ENCODE measurements at regions not wholly inside any gene's neighbourhood (a gene's known extent, or its start where the extent isn't known, plus 50 kb on each side); places are given as distances from the start of the nearest gene placed in this dataset.
"Not testable (repeated sequence)": the region's sequence is repeated elsewhere in the genome, so short reads cannot be mapped to it uniquely, and the experiment has no call there.

DNA sequence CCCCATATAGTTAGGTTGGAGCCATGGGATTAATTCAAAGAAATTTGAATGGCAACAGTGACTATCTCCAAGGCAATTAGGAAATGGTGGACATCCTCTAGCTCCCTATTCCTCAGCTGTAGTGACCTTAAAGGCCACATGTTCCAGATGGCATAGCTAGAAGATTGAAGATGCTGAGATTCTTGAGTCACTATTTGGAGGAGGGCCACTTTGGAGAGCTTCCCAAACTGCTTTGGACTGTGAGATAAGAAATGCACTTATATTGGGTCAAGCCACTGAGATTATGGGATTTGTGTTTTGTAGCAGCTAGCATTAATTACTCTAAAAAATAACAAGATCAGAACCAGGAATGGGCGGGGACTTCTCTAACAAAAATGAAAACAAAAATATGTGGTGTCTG, 636.2 kb upstream of the CCNG1 start:
- H3K4me3 ChIP-seq = no peak overlapping the region
- no peaks in the 10 kb centered on the region for H3K4me1 ChIP-seq
- TF ChIP-seq, protein P1, sequence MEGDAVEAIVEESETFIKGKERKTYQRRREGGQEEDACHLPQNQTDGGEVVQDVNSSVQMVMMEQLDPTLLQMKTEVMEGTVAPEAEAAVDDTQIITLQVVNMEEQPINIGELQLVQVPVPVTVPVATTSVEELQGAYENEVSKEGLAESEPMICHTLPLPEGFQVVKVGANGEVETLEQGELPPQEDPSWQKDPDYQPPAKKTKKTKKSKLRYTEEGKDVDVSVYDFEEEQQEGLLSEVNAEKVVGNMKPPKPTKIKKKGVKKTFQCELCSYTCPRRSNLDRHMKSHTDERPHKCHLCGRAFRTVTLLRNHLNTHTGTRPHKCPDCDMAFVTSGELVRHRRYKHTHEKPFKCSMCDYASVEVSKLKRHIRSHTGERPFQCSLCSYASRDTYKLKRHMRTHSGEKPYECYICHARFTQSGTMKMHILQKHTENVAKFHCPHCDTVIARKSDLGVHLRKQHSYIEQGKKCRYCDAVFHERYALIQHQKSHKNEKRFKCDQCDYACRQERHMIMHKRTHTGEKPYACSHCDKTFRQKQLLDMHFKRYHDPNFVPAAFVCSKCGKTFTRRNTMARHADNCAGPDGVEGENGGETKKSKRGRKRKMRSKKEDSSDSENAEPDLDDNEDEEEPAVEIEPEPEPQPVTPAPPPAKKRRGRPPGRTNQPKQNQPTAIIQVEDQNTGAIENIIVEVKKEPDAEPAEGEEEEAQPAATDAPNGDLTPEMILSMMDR (IDR thresholded peaks at IDR 0.05) = no peak
- no peak for TF ChIP-seq POLR2A (IDR thresholded peaks at IDR 0.05)
- no peak overlapping the region for H3K27ac ChIP-seq
- no peak for DNase-seq
- no peaks in the 10 kb centered on the region for H3K27me3 ChIP-seq
- H3K9me3 ChIP-seq = no peaks in the 10 kb centered on the region
- no peaks in the 10 kb centered on the region for H3K36me3 ChIP-seq

DNA sequence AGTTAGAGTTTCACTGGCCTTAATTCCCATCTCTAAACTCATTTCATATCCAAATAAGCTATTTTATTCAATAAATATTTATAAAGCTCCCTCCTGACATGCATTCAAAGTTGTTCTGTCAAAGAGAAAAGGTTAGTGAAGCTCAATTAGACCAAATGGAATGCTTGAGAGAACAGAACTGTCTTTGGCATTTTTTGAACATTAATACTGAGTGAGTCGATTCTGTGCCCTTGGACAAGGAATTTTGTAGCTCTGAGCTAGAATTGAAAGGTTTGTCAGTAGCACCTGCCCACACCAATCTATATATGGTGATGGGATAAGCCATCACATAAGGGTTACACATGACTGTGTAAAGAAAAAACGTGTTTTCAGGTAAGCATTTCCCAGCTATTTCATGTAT, 631.2 kb upstream of the CCNG1 start:
- no peaks in the 10 kb centered on the region for H3K27me3 ChIP-seq
- no peaks in the 10 kb centered on the region for H3K4me1 ChIP-seq
- no peak for DNase-seq
- H3K4me3 ChIP-seq = no peak overlapping the region
- TF ChIP-seq, protein P1 (IDR thresholded peaks at IDR 0.05) = no peak
- TF ChIP-seq POLR2A (IDR thresholded peaks at IDR 0.05) = no peak
- no peak overlapping the region for H3K27ac ChIP-seq
- H3K36me3 ChIP-seq = no peaks in the 10 kb centered on the region
- H3K9me3 ChIP-seq = no peaks in the 10 kb centered on the region

DNA sequence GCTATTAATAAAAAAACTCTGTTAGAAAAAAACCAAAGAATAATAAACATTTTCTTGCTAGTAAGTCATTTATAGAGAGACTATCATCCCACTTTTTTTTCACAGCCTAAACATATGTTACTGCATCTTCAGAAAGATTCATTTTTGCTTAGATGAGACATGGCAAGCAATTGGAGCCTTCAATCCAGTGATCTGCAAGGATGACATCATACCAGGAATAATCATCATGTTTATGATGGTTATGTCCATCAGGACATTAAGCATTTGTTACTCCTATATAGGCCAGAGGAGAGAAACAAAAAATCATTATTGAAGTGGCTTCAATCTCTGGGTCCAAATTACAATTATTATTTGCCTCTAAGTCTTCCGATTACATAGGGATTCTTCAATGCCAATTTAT, 626.3 kb upstream of the CCNG1 start:
- no peak for DNase-seq
- H3K4me3 ChIP-seq = no peak overlapping the region
- H3K36me3 ChIP-seq = no peaks in the 10 kb centered on the region
- no peak for TF ChIP-seq POLR2A (IDR thresholded peaks at IDR 0.05)
- TF ChIP-seq, protein P1 (IDR thresholded peaks at IDR 0.05) = no peak
- no peaks in the 10 kb centered on the region for H3K9me3 ChIP-seq
- no peaks in the 10 kb centered on the region for H3K4me1 ChIP-seq
- no peaks in the 10 kb centered on the region for H3K27me3 ChIP-seq
- H3K27ac ChIP-seq = no peak overlapping the region

DNA sequence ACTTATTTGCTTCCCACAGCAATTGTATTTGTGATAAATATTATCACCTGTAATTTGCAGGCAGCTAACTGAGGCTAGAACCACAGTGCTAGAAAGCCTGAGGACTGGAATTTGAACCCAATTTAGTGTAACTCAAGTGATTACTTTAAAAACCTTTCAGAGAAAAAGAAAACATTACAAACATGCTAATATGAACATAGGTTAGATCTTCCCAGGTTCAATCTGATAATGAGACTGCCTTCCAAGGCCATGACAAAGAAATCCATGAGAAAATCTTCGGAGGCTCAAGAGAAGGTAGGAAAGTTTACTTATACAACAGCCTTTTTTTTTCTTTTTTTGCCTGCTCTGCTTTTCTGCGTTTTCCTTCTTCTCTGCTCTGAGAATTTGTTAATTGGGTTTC, 620.6 kb upstream of the CCNG1 start:
- Histone ChIP-seq H3K36me3 (no peaks in the 10 kb centered on the region), H3K27ac (peak overlapping the region in 1 of 4 donors; percentile 31), H3K4me3 (peak overlapping the region in 1 of 4 donors; percentile 26), H3K27me3 (no peaks in the 10 kb centered on the region), H3K4me1 (no peaks in the 10 kb centered on the region), H3K9me3 (no peaks in the 10 kb centered on the region)
- TF ChIP-seq POLR2A (IDR thresholded peaks at IDR 0.05) = no peak
- TF ChIP-seq, protein P1 (IDR thresholded peaks at IDR 0.05) = no peak
- DNase-seq = no peak

DNA sequence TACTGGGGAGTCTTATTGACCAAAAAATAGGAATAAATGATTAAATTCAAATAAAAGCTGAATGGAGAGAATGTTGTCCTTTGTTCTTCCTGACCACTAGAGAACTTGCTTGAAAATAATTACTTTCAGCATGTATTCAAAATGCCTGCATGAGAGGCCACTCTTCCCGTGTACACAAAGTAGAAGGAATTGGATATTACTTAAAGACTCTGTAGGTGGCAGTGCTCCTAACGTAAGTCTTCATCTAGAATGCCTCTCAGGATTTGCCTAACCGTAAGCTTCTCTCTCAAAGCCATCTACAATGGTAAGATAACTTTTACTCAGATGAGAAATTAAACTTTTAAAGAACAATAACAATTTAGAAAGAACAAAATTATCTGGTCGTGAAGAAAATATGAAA, 620.0 kb upstream of the CCNG1 start:
- TF ChIP-seq, protein P1 (IDR thresholded peaks at IDR 0.05) = no peak
- TF ChIP-seq POLR2A (IDR thresholded peaks at IDR 0.05) = no peak
- no peak for DNase-seq
- Histone ChIP-seq H3K4me3 (peak overlapping the region in 1 of 4 donors; percentile 26), H3K9me3 (no peaks in the 10 kb centered on the region), H3K4me1 (no peaks in the 10 kb centered on the region), H3K27me3 (no peaks in the 10 kb centered on the region), H3K27ac (peak overlapping the region in 1 of 4 donors; percentile 31), H3K36me3 (no peaks in the 10 kb centered on the region)

DNA sequence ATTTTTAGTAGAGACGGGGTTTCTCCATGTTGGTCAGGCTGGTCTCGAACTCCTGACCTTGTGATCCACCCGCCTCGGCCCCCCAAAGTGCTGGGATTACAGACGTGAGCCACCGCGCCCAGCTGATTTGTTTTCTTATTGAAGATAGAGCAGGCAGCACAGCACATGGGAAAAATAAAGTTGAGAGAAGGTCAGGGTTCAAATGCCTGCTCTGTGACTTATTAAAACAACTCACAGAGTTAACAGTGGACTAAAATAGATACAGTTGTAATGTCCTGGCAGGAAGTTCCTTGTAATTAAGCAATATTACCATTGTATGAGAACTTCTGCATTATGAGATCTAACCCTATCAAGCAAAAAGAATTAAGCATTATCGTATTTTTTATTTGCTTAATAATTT, 615.7 kb upstream of the CCNG1 start:
- not testable (repeated sequence) for H3K36me3 ChIP-seq, H3K27ac ChIP-seq, H3K4me3 ChIP-seq, DNase-seq, H3K27me3 ChIP-seq, H3K9me3 ChIP-seq, H3K4me1 ChIP-seq
